Naive thymus-derived CD4-positive, alpha-beta T cell (primary cell): ENCODE measurements at regions not wholly inside any gene's neighbourhood (a gene's known extent, or its start where the extent isn't known, plus 50 kb on each side); places are given as distances from the start of the nearest gene placed in this dataset.

Experiments
- ATAC-seq: fragments of 150-1000 bp; cut with Tn5 transposase; 2 replicates; pipeline ENCODE4 v1.10.0; 2021; ENCODE audit warnings: mild to moderate bottlenecking, moderate library complexity
- CTCF ChIA-PET: fragments of 350-600 bp; sonication (Branson Sonifier 250); formaldehyde crosslinking; loops from one replicate; lab custom pipeline; 2021; ENCODE audit warnings: antibody characterized with exemption; lab: Charles Lee
- POLR2A ChIA-PET: fragments of 350-600 bp; sonication (Branson Sonifier 250); formaldehyde crosslinking; loops from one replicate; lab custom pipeline; 2021; ENCODE audit warnings: antibody characterized with exemption, inconsistent platforms; lab: Charles Lee
- DNase-seq, 9 donors: peaks; one replicate each; pipeline versions ENCODE4 v3.0.0 to v3.0.0-alpha.2; 2020 to 2022; ENCODE audit warnings: mixed read lengths in 1 of 9
- H3K27ac ChIP-seq: one replicate; pipeline ENCODE4 v1.7.0; 2013; ENCODE audit warnings: mild to moderate bottlenecking, low read depth, low read length, moderate library complexity
- H3K27me3 ChIP-seq, 2 donors: one replicate each; pipeline ENCODE4 v1.7.0; 2013; ENCODE audit warnings: low read length in 2 of 2, mild to moderate bottlenecking in 2 of 2, moderate library complexity in 2 of 2; ENCODE audit not compliant: control insufficient read depth in 2 of 2, insufficient read depth in 2 of 2
- H3K36me3 ChIP-seq, 3 experiments: 1 replicate in 2 of 3; 2 replicates in 1 of 3; pipeline ENCODE4 v1.7.0; 2013; ENCODE audit warnings: low read length in 3 of 3, mild to moderate bottlenecking in 3 of 3, moderate library complexity in 1 of 3; ENCODE audit not compliant: insufficient read depth in 3 of 3, control insufficient read depth in 2 of 3
- H3K4me1 ChIP-seq, 2 donors: one replicate each; pipeline ENCODE4 v1.7.0; 2013; ENCODE audit warnings: low read length in 2 of 2, mild to moderate bottlenecking in 2 of 2, moderate library complexity in 1 of 2; ENCODE audit not compliant: control insufficient read depth in 2 of 2, insufficient read depth in 2 of 2
- H3K4me3 ChIP-seq: 2 replicates; pipeline ENCODE4 v1.7.0; 2013; ENCODE audit warnings: mild to moderate bottlenecking, low read length
- H3K9me3 ChIP-seq, 3 experiments: 1 replicate in 2 of 3; 2 replicates in 1 of 3; pipeline ENCODE4 v1.7.0; 2013; ENCODE audit warnings: low read length in 3 of 3; ENCODE audit not compliant: control insufficient read depth in 2 of 3
- H3K27ac Mint-ChIP-seq, 9 donors: one replicate each; pipeline ENCODE4 v1.8.0; 2020 to 2022; ENCODE audit warnings: mixed read lengths in 9 of 9, mild to moderate bottlenecking in 8 of 9, moderate library complexity in 5 of 9, inconsistent platforms in 2 of 9
- H3K27me3 Mint-ChIP-seq, 5 donors: one replicate each; pipeline ENCODE4 v1.8.0; 2021 to 2022; ENCODE audit warnings: mixed read lengths in 5 of 5, mild to moderate bottlenecking in 1 of 5
- H3K36me3 Mint-ChIP-seq, 5 donors: one replicate each; pipeline ENCODE4 v1.8.0; 2020 to 2022; ENCODE audit warnings: mixed read lengths in 5 of 5, mild to moderate bottlenecking in 3 of 5, inconsistent platforms in 1 of 5
- H3K4me1 Mint-ChIP-seq, 7 donors: one replicate each; pipeline ENCODE4 v1.8.0; 2020 to 2022; ENCODE audit warnings: mixed read lengths in 7 of 7, mild to moderate bottlenecking in 3 of 7, inconsistent platforms in 1 of 7
- H3K4me3 Mint-ChIP-seq, 10 donors: one replicate each; pipeline ENCODE4 v1.8.0; 2020 to 2022; ENCODE audit warnings: mild to moderate bottlenecking in 10 of 10, mixed read lengths in 10 of 10, moderate library complexity in 6 of 10, inconsistent platforms in 2 of 10
- H3K9me3 Mint-ChIP-seq, 11 donors: one replicate each; pipeline ENCODE4 v1.8.0; 2020 to 2022; ENCODE audit warnings: mixed read lengths in 11 of 11, mild to moderate bottlenecking in 4 of 11, inconsistent platforms in 1 of 11, moderate library complexity in 1 of 11
- intact Hi-C, 2 donors: fragments of 100-400 bp; cut with micrococcal nuclease; formaldehyde crosslinking; loops; one replicate each; pipeline ENCODE4 v1.15.1; 2023

DNA sequence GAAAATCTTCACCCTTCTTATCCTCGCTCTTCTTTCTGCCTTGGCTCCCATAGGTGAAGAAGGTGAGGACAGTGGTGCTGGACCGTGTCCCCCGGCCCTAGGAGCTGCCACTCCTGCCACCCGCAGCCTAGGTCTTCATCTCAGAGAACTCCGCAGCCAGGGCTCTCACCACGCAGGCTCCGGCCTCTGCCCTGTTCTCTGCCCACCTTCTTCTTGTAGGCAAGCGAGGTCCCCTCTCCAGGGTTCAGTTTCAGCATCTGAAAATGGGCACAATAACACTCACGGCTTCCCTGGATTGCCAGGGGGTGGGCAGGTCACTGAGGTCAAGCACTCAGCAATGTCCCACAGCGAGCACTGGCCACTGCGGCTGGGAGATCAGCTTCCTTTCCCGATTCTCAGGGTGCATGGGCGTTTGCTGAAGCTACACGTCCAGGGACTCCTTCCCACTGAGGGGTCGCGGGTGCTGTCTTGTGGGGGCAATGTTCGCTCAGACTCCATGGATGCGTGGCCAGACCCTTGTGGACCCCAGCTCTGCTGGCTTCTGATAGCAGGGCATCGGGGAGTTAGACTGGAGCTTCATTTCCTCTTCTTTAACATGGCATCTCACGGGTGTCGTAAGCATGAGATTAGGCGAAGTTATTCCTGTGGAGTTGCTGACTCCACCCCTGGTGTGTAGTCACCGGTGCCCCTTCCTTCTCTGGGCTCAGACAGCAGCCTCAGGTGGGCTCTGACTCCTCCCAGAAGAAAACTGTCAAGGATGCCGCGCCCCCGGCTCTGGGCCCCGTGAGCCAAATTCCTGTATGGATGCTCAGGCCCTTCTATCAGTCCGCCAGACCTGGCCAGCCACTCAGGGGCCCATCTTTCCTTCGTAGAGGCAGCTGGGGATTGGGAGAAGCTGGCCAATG lies 145.1 kb upstream of the IRX2 start:
- no peaks in the 10 kb centered on the region for H3K27me3 ChIP-seq
- DNase-seq, result no peak

GRCh38 chr5:2895876-2896275 lies 144.4 kb upstream of the IRX2 start:
- H3K27me3 Mint-ChIP-seq, result no peaks in the 10 kb centered on the region
- Histone ChIP-seq H3K9me3 (no peaks in the 10 kb centered on the region), H3K27me3 (no peaks in the 10 kb centered on the region), H3K27ac (no peak overlapping the region), H3K4me1 (no peaks in the 10 kb centered on the region), H3K4me3 (no peak overlapping the region), H3K36me3 (no peaks in the 10 kb centered on the region)
- CTCF ChIA-PET, result no interaction called here
- POLR2A ChIA-PET, result no interaction called here
- intact Hi-C loops, result no loop called here
- no peaks in the 10 kb centered on the region for H3K36me3 Mint-ChIP-seq
- peaks cover 0 to 8% (median 3%) of the 10 kb centered on the region in 11 donors for H3K9me3 Mint-ChIP-seq
- no peak overlapping the region for H3K27ac Mint-ChIP-seq
- DNase-seq (no peak), ATAC-seq (no peak)
- no peaks in the 10 kb centered on the region for H3K4me1 Mint-ChIP-seq
- H3K4me3 Mint-ChIP-seq, result no peak overlapping the region

More for the DNA sequence above, 145.1 kb upstream of the IRX2 start:
- no peaks in the 10 kb centered on the region for H3K27me3 Mint-ChIP-seq
- Histone ChIP-seq H3K4me3 (no peak overlapping the region), H3K27ac (no peak overlapping the region), H3K36me3 (no peaks in the 10 kb centered on the region), H3K4me1 (no peaks in the 10 kb centered on the region), H3K9me3 (no peaks in the 10 kb centered on the region)
- ATAC-seq, result no peak
- H3K4me1 Mint-ChIP-seq, result no peaks in the 10 kb centered on the region
- ChIA-PET CTCF (no interaction called here), POLR2A (no interaction called here)
- intact Hi-C loops, result no loop called here
- H3K36me3 Mint-ChIP-seq, result no peaks in the 10 kb centered on the region
- no peak overlapping the region for H3K4me3 Mint-ChIP-seq
- H3K27ac Mint-ChIP-seq, result no peak overlapping the region
- peaks cover 0 to 8% (median 3%) of the 10 kb centered on the region in 11 donors for H3K9me3 Mint-ChIP-seq

DNA sequence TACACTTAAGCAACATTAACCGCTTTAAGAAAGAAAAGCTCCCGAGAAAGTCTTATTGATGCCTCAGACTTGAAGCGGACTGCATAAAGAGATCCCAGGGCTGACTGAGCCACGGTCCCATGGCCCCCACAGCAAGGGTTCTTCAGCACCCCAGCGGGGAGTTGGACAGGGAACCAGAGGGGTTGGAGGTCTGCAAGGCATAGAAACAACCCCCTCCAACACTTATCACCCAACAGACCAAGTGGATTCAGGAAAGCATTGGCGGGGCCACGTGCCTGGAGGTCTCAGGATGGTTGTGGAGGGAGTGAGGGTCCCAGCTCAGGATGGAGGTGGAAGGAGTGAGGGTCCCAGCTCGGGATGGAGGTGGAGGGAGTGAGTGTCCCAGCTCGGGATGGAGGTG lies 143.7 kb upstream of the IRX2 start:
- Histone ChIP-seq H3K36me3 (no peaks in the 10 kb centered on the region), H3K4me1 (no peaks in the 10 kb centered on the region), H3K4me3 (no peak overlapping the region), H3K27ac (no peak overlapping the region), H3K9me3 (no peaks in the 10 kb centered on the region), H3K27me3 (no peaks in the 10 kb centered on the region)
- no peaks in the 10 kb centered on the region for H3K4me1 Mint-ChIP-seq
- H3K27me3 Mint-ChIP-seq, result no peaks in the 10 kb centered on the region
- CTCF ChIA-PET, result interaction anchor here (0.7 kb wide), 1 partner anchor 220 kb away, joined by 3 read pairs; no protein-coding TSS in a partner anchor
- ATAC-seq, result no peak
- POLR2A ChIA-PET, result no interaction called here
- H3K4me3 Mint-ChIP-seq, result no peak overlapping the region
- no peaks in the 10 kb centered on the region for H3K36me3 Mint-ChIP-seq
- intact Hi-C loops, result no loop called here
- H3K27ac Mint-ChIP-seq, result no peak overlapping the region
- no peak for DNase-seq
- peaks cover 0 to 9% (median 4%) of the 10 kb centered on the region in 11 donors for H3K9me3 Mint-ChIP-seq

DNA sequence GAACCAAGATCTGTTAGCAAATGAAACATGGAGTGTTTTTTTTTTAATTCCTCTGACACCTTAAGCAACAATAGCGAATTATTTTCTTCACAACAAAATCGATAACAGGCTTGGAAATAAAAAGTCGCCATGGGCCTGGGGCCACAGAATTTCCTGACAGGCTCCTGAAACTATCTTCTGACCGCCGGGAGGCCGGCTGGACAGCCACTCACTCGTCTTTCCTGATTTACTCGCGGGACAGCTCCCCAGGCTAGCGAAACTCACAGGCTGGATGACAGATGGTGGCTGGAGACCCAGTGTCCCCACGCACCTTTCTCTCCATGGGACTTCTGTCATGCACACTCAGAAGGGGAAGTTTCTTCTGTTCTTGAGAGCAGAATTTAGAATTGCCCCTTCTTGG lies 143.3 kb upstream of the IRX2 start:
- no peak overlapping the region for H3K27ac ChIP-seq
- no peak for ATAC-seq
- no peak overlapping the region for H3K27ac Mint-ChIP-seq
- intact Hi-C loops, result no loop called here
- no peaks in the 10 kb centered on the region for H3K27me3 ChIP-seq
- H3K4me3 ChIP-seq, result no peak overlapping the region
- H3K9me3 ChIP-seq, result no peaks in the 10 kb centered on the region
- no peak overlapping the region for H3K4me3 Mint-ChIP-seq
- H3K36me3 Mint-ChIP-seq, result no peaks in the 10 kb centered on the region
- no peaks in the 10 kb centered on the region for H3K27me3 Mint-ChIP-seq
- no peaks in the 10 kb centered on the region for H3K36me3 ChIP-seq
- H3K9me3 Mint-ChIP-seq, result peaks cover 0 to 9% (median 4%) of the 10 kb centered on the region in 11 donors
- POLR2A ChIA-PET, result no interaction called here
- no peaks in the 10 kb centered on the region for H3K4me1 ChIP-seq
- DNase-seq, result no peak
- no peaks in the 10 kb centered on the region for H3K4me1 Mint-ChIP-seq
- CTCF ChIA-PET, result interaction anchor here (0.7 kb wide), 1 partner anchor 221 kb away, joined by 3 read pairs; no protein-coding TSS in a partner anchor

GRCh38 chr5:2894316-2894715 lies 142.8 kb upstream of the IRX2 start:
- no peaks in the 10 kb centered on the region for H3K4me1 Mint-ChIP-seq
- H3K27me3 Mint-ChIP-seq, result no peaks in the 10 kb centered on the region
- no peak overlapping the region for H3K4me3 Mint-ChIP-seq
- Histone ChIP-seq H3K27ac (no peak overlapping the region), H3K27me3 (no peaks in the 10 kb centered on the region), H3K9me3 (no peaks in the 10 kb centered on the region), H3K4me1 (no peaks in the 10 kb centered on the region), H3K36me3 (no peaks in the 10 kb centered on the region), H3K4me3 (no peak overlapping the region)
- ChIA-PET POLR2A (no interaction called here), CTCF (no interaction called here)
- no peak overlapping the region for H3K27ac Mint-ChIP-seq
- ATAC-seq (no peak), DNase-seq (no peak)
- H3K36me3 Mint-ChIP-seq, result no peaks in the 10 kb centered on the region
- peaks cover 0 to 9% (median 4%) of the 10 kb centered on the region in 11 donors for H3K9me3 Mint-ChIP-seq
- intact Hi-C loops, result no loop called here

DNA sequence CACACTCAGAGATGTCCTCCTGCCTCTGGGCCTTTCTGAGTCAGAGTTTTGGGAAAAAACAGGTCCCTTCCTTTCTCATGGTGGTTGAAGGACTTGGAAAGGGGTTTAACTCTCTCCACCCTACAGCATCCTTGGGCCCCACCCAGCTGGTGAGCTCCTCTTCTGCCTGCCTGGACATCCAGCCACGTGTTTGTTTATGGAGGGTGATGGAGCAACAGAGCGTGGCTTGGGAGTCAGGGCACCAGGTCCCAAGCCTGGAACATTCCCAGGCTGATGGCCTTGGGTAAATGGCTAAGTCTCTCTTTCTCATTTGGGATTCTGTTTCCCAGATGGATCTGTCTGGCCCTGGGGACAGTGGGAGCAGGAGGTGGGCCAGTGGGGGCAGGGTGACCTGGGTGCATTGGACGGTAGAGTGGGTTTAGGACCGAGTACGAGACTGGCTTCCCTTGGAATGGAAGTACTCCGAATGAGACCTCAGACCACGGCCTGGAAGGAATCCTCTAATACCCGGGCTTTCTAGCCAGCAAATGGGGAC lies 141.1 kb upstream of the IRX2 start:
- Histone ChIP-seq H3K27ac (no peak overlapping the region), H3K36me3 (no peaks in the 10 kb centered on the region), H3K9me3 (no peaks in the 10 kb centered on the region), H3K4me1 (no peaks in the 10 kb centered on the region), H3K4me3 (no peak overlapping the region), H3K27me3 (no peaks in the 10 kb centered on the region)
- H3K4me3 Mint-ChIP-seq, result no peak overlapping the region
- ChIA-PET POLR2A (no interaction called here), CTCF (no interaction called here)
- no peaks in the 10 kb centered on the region for H3K36me3 Mint-ChIP-seq
- H3K27me3 Mint-ChIP-seq, result no peaks in the 10 kb centered on the region
- ATAC-seq (no peak), DNase-seq (no peak)
- peaks cover 0 to 9% (median 4%) of the 10 kb centered on the region in 11 donors for H3K9me3 Mint-ChIP-seq
- intact Hi-C loops, result no loop called here
- H3K4me1 Mint-ChIP-seq, result no peaks in the 10 kb centered on the region
- no peak overlapping the region for H3K27ac Mint-ChIP-seq

- Histone ChIP-seq H3K36me3 (no peaks in the 10 kb centered on the region), H3K9me3 (no peaks in the 10 kb centered on the region), H3K27ac (no peak overlapping the region), H3K4me3 (no peak overlapping the region), H3K4me1 (no peaks in the 10 kb centered on the region), H3K27me3 (no peaks in the 10 kb centered on the region)
- CTCF ChIA-PET, result no interaction called here
- no peaks in the 10 kb centered on the region for H3K4me1 Mint-ChIP-seq
- H3K4me3 Mint-ChIP-seq, result no peak overlapping the region
- no peaks in the 10 kb centered on the region for H3K36me3 Mint-ChIP-seq
- POLR2A ChIA-PET, result no interaction called here
- DNase-seq, result no peak
- no peak overlapping the region for H3K27ac Mint-ChIP-seq
- ATAC-seq, result no peak
- intact Hi-C loops, result no loop called here
- H3K9me3 Mint-ChIP-seq, result peaks cover 0 to 9% (median 5%) of the 10 kb centered on the region in 11 donors
- no peaks in the 10 kb centered on the region for H3K27me3 Mint-ChIP-seq
Measured at GRCh38 chr5:2891781-2892180, 140.3 kb upstream of the IRX2 start.
